22Rv1 (cell line): ENCODE measurements at regions not wholly inside any gene's neighbourhood (a gene's known extent, or its start where the extent isn't known, plus 50 kb on each side); places are given as distances from the start of the nearest gene placed in this dataset.

Experiments
- ZFX ChIP-seq: fragments of 450-650 bp; IDR thresholded peaks from 2 replicates; pipeline ENCODE4 v1.6.1; 2017; ENCODE audit warnings: antibody characterized with exemption, borderline replicate concordance
- TF ChIP-seq, protein P1 (sequence below): fragments of 450-650 bp; IDR thresholded peaks from 2 replicates; pipeline ENCODE4 v1.5.1; 2017; ENCODE audit warnings: mild to moderate bottlenecking

DNA sequence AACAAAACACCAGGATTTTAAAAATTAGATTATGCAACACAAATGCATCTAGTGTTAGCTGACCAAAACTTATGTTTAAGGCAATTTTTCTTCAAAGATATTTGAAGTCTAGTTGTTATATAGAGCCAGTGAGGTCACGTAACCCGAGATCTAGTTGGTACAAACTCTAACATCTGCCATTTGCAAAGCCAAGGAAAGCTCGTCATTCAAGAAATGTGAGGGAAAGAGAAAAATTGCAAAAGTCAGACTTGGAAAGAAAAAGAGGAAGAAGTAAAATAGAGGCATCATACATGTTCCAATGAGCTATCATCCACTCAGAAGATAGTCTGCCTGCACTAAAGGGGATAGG is 293.4 kb upstream of the PUM3 start:
- TF ChIP-seq, protein P1, sequence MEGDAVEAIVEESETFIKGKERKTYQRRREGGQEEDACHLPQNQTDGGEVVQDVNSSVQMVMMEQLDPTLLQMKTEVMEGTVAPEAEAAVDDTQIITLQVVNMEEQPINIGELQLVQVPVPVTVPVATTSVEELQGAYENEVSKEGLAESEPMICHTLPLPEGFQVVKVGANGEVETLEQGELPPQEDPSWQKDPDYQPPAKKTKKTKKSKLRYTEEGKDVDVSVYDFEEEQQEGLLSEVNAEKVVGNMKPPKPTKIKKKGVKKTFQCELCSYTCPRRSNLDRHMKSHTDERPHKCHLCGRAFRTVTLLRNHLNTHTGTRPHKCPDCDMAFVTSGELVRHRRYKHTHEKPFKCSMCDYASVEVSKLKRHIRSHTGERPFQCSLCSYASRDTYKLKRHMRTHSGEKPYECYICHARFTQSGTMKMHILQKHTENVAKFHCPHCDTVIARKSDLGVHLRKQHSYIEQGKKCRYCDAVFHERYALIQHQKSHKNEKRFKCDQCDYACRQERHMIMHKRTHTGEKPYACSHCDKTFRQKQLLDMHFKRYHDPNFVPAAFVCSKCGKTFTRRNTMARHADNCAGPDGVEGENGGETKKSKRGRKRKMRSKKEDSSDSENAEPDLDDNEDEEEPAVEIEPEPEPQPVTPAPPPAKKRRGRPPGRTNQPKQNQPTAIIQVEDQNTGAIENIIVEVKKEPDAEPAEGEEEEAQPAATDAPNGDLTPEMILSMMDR = no peak
- TF ChIP-seq ZFX = no peak
